ENCODE measurements at regions not wholly inside any gene's neighbourhood (a gene's known extent, or its start where the extent isn't known, plus 50 kb on each side); places are given as distances from the start of the nearest gene placed in this dataset.

- Histone ChIP-seq H3K9me3 (replicated peaks) (no peaks in the 10 kb centered on the region), H3K4me1 (no peaks in the 10 kb centered on the region), H3K4me3 (no peak overlapping the region), H3K27ac (replicated peaks) (no peak overlapping the region), H3K36me3 (no peaks in the 10 kb centered on the region), H3K27me3 (ENCODE audit: low read depth) (no peaks in the 10 kb centered on the region)
- intact Hi-C loops (cut with micrococcal nuclease) = no loop called here
- peak; percentile 15 for DNase-seq
- TF ChIP-seq CTCF (IDR thresholded peaks at IDR 0.05; ENCODE audit: borderline replicate concordance) = no peak
These were observed 80.7 kb upstream of the PRPS1 start for GRCh38 chrX:107547621-107548020.

GRCh38 chrX:107548775-107549174, 79.5 kb upstream of the PRPS1 start:
- no peaks in the 10 kb centered on the region for H3K36me3 ChIP-seq
- TF ChIP-seq CTCF (IDR thresholded peaks at IDR 0.05; ENCODE audit: borderline replicate concordance) = no peak
- no peaks in the 10 kb centered on the region for H3K4me1 ChIP-seq
- H3K27me3 ChIP-seq (ENCODE audit: low read depth) = no peaks in the 10 kb centered on the region
- intact Hi-C loops (cut with micrococcal nuclease) = no loop called here
- H3K9me3 ChIP-seq (replicated peaks) = no peaks in the 10 kb centered on the region
- H3K4me3 ChIP-seq = no peak overlapping the region
- DNase-seq = no peak
- no peak overlapping the region for H3K27ac ChIP-seq (replicated peaks)

GRCh38 chrX:107549504-107549903, 78.8 kb upstream of the PRPS1 start:
- H3K27ac ChIP-seq (replicated peaks) = no peak overlapping the region
- no peaks in the 10 kb centered on the region for H3K4me1 ChIP-seq
- intact Hi-C loops (cut with micrococcal nuclease) = no loop called here
- no peaks in the 10 kb centered on the region for H3K27me3 ChIP-seq (ENCODE audit: low read depth)
- no peaks in the 10 kb centered on the region for H3K9me3 ChIP-seq (replicated peaks)
- no peak for DNase-seq
- H3K4me3 ChIP-seq = no peak overlapping the region
- no peaks in the 10 kb centered on the region for H3K36me3 ChIP-seq
- TF ChIP-seq CTCF (IDR thresholded peaks at IDR 0.05; ENCODE audit: borderline replicate concordance) = no peak

- Histone ChIP-seq H3K9me3 (replicated peaks) (no peaks in the 10 kb centered on the region), H3K4me1 (no peaks in the 10 kb centered on the region), H3K36me3 (no peaks in the 10 kb centered on the region), H3K27me3 (ENCODE audit: low read depth) (no peaks in the 10 kb centered on the region), H3K4me3 (no peak overlapping the region), H3K27ac (replicated peaks) (no peak overlapping the region)
- TF ChIP-seq CTCF (IDR thresholded peaks at IDR 0.05; ENCODE audit: borderline replicate concordance) = no peak
- intact Hi-C loops (cut with micrococcal nuclease) = no loop called here
- DNase-seq = peak; percentile 15
These were observed 76.8 kb upstream of the PRPS1 start for GRCh38 chrX:107551546-107551945.

GRCh38 chrX:107552930-107553329, 75.4 kb upstream of the PRPS1 start:
- Histone ChIP-seq H3K27ac (replicated peaks) (no peak overlapping the region), H3K9me3 (replicated peaks) (no peaks in the 10 kb centered on the region), H3K4me3 (no peak overlapping the region), H3K36me3 (no peaks in the 10 kb centered on the region), H3K27me3 (ENCODE audit: low read depth) (no peaks in the 10 kb centered on the region), H3K4me1 (no peaks in the 10 kb centered on the region)
- DNase-seq = no peak
- no peak for TF ChIP-seq CTCF (IDR thresholded peaks at IDR 0.05; ENCODE audit: borderline replicate concordance)
- intact Hi-C loops (cut with micrococcal nuclease) = no loop called here

GRCh38 chrX:107556967-107557366, 71.3 kb upstream of the PRPS1 start:
- Histone ChIP-seq H3K4me1 (no peaks in the 10 kb centered on the region), H3K27me3 (ENCODE audit: low read depth) (no peaks in the 10 kb centered on the region), H3K9me3 (replicated peaks) (no peaks in the 10 kb centered on the region), H3K4me3 (no peak overlapping the region), H3K36me3 (no peaks in the 10 kb centered on the region), H3K27ac (replicated peaks) (no peak overlapping the region)
- intact Hi-C loops (cut with micrococcal nuclease) = no loop called here
- no peak for DNase-seq
- no peak for TF ChIP-seq CTCF (IDR thresholded peaks at IDR 0.05; ENCODE audit: borderline replicate concordance)
